ENCODE measurements at regions not wholly inside any gene's neighbourhood (a gene's known extent, or its start where the extent isn't known, plus 50 kb on each side); places are given as distances from the start of the nearest gene placed in this dataset.
"Not testable (repeated sequence)": the region's sequence is repeated elsewhere in the genome, so short reads cannot be mapped to it uniquely, and the experiment has no call there.

DNA sequence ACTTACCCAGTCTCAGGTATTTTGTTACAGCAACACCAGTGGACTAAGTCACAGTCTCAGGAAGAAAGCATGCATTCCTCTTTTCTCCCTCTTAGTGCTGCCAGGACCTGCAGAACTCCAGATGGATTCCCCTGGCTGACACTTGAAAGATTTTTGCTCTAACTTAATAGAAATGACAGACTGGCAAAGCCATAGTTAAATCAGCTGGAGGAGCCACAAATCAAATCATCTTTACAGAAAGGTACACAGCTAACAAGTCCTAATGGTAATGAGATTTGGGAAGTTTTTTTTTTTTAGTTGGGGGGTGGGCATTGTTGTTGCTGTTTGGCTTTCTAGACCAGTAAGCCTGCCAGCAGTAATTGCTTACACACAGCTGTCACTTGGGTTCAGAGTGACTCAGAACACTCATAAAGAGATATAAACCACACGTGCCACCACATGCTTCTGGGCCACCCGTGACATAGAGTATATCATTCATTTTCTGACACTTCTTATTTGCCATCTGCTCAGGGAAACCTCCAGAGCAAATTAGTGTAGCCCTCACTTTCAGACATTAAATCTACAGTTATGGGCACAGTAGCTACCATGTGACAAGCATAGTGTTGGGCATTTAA, 72.4 kb downstream of the FH start:
- ChIA-PET CTCF (no interaction called here), POLR2A (ENCODE audit: low non-redundant PET) (no interaction called here)
- H3K27ac ChIP-seq, result no peak overlapping the region
- TF ChIP-seq, protein P1, sequence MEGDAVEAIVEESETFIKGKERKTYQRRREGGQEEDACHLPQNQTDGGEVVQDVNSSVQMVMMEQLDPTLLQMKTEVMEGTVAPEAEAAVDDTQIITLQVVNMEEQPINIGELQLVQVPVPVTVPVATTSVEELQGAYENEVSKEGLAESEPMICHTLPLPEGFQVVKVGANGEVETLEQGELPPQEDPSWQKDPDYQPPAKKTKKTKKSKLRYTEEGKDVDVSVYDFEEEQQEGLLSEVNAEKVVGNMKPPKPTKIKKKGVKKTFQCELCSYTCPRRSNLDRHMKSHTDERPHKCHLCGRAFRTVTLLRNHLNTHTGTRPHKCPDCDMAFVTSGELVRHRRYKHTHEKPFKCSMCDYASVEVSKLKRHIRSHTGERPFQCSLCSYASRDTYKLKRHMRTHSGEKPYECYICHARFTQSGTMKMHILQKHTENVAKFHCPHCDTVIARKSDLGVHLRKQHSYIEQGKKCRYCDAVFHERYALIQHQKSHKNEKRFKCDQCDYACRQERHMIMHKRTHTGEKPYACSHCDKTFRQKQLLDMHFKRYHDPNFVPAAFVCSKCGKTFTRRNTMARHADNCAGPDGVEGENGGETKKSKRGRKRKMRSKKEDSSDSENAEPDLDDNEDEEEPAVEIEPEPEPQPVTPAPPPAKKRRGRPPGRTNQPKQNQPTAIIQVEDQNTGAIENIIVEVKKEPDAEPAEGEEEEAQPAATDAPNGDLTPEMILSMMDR (conservative IDR thresholded peaks at IDR 0.05; ENCODE audit: low read depth), result no peak
- no peak for DNase-seq (ENCODE audit: low spot score)

GRCh38 chr1:241444836-241445235, 74.7 kb downstream of the FH start:
- no peak overlapping the region for H3K27ac ChIP-seq
- TF ChIP-seq, protein P1 (conservative IDR thresholded peaks at IDR 0.05; ENCODE audit: low read depth), result no peak
- ChIA-PET POLR2A (ENCODE audit: low non-redundant PET) (no interaction called here), CTCF (no interaction called here)
- DNase-seq (ENCODE audit: low spot score), result no peak

GRCh38 chr1:241443561-241443960, 76.0 kb downstream of the FH start:
- DNase-seq (ENCODE audit: low spot score), result no peak
- TF ChIP-seq, protein P1 (conservative IDR thresholded peaks at IDR 0.05; ENCODE audit: low read depth), result no peak
- CTCF ChIA-PET, result no interaction called here

DNA sequence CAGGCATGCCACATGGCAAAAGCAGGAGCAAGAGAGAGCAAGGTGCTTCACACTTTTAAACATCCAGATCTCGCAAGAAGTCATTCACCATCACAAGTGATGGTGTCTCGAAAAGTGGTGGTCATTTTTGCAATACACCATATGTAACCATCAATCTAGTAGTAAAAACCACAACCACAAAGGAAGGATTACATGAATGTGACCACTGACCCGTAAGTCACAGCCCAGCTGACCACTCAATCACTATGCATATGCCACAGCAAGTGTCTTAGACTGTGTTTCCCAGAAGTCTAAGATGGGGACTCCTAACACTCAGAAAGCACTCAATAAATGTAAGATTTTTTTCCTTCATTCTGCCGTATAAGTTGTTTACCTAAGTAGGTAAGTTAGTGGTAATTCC, 76.9 kb downstream of the FH start:
- ChIA-PET POLR2A (ENCODE audit: low non-redundant PET) (no interaction called here), CTCF (no interaction called here)
- TF ChIP-seq, protein P1 (conservative IDR thresholded peaks at IDR 0.05; ENCODE audit: low read depth), result no peak
- H3K27ac ChIP-seq, result no peak overlapping the region
- no peak for DNase-seq (ENCODE audit: low spot score)

More at GRCh38 chr1:241443561-241443960, 76.0 kb downstream of the FH start:
- POLR2A ChIA-PET (ENCODE audit: low non-redundant PET), result no interaction called here
- no peak overlapping the region for H3K27ac ChIP-seq

- ChIA-PET CTCF (no interaction called here), POLR2A (ENCODE audit: low non-redundant PET) (no interaction called here)
- H3K27ac ChIP-seq, result no peak overlapping the region
- TF ChIP-seq, protein P1 (conservative IDR thresholded peaks at IDR 0.05; ENCODE audit: low read depth), result no peak
- DNase-seq (ENCODE audit: low spot score), result no peak
Measured at GRCh38 chr1:241440904-241441303, 78.7 kb downstream of the FH start.

DNA sequence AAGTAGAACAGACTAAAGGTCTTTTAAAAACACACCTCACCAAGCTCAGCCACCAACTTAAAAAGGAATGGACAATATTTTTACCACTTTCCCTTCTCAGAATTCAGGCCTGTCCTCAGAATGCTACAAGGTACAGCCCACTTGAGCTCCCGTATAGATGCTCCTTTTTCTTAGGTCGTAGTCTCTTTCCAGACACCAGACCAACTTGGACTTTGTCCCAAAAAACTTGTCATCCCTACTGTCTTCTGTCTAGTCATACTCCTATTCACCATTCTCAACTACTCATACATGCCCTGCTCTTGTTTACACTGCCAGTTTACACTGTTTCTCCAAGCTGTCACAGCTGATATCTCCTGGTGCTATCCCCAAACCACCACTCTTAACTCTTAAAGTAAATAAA, 80.9 kb downstream of the FH start:
- CTCF ChIA-PET, result interaction anchor here (0.6 kb wide), 1 partner anchor 61 kb away, joined by 3 read pairs; no protein-coding TSS in a partner anchor
- H3K27ac ChIP-seq; DNase-seq (ENCODE audit: low spot score); POLR2A ChIA-PET (ENCODE audit: low non-redundant PET): not testable (repeated sequence)

DNA sequence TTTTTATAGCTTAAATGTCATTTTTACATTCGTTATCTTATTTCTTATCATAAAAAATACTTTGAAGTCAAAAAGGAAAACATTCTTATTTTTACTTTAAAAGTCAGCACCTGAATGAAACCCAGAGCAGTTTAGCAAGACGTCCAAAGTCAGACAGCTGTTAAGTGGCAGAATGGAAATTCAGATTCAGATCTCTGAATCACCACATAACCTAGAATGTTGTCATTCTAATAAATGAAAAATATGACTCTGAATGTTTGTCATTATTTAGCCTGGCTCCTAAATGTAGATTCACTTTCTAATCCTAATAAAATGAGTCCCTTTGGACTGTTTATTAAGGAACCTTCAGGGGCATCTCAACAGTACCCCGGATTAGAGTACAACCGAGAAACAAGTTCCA, 75.2 kb upstream of the RGS7 start:
- TF ChIP-seq, protein P1 (conservative IDR thresholded peaks at IDR 0.05; ENCODE audit: low read depth), result no peak
- H3K27ac ChIP-seq, result no peak overlapping the region
- ChIA-PET CTCF (no interaction called here), POLR2A (ENCODE audit: low non-redundant PET) (no interaction called here)
- DNase-seq (ENCODE audit: low spot score), result no peak

DNA sequence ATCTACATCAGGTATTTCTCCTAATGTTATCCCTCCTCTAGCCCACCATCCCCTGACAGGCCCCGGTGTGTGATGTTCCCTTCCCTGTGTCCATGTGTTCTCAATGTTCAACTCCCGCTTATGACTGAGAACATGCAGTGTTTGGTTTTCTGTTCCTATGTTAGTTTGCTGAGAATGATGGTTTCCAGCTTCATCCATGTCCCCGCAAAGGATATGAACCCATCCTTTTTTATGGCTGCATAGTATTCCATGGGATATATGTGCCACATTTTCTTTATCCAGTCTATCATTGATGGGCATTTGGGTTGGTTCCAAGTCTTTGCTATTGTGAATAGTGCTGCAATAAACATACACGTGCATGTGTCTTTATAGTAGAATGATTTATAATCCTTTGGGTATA, 68.1 kb upstream of the RGS7 start:
- H3K27ac ChIP-seq; POLR2A ChIA-PET (ENCODE audit: low non-redundant PET); CTCF ChIA-PET; DNase-seq (ENCODE audit: low spot score): not testable (repeated sequence)

All from RWPE1 (cell line).